Stimulated activated CD4-positive, alpha-beta T cell treated with anti-CD3 and anti-CD28 coated beads, Interleukin-12 subunit alpha, Interleukin-12 subunit beta, amount 100 ng/mL, for 48 hours (primary cell): ENCODE measurements at regions not wholly inside any gene's neighbourhood (a gene's known extent, or its start where the extent isn't known, plus 50 kb on each side); places are given as distances from the start of the nearest gene placed in this dataset.
"Not testable (repeated sequence)": the region's sequence is repeated elsewhere in the genome, so short reads cannot be mapped to it uniquely, and the experiment has no call there.

Experiments used
- DNase-seq, 3 donors: peaks; one replicate each; pipeline ENCODE4 v3.0.0-alpha.2; 2020; ENCODE audit warnings: low read depth in 2 of 3, low spot score in 1 of 3

GRCh38 chr22:23384431-23384830 is 195.7 kb downstream of the IGLL1 start:
- no peak for DNase-seq

- no peak for DNase-seq
Observed at GRCh38 chr22:23383491-23384361, 196.4 kb downstream of the IGLL1 start.

GRCh38 chr22:23382428-23383218 is 197.5 kb downstream of the IGLL1 start:
- no peak for DNase-seq

GRCh38 chr22:23381661-23382427 is 198.2 kb downstream of the IGLL1 start:
- no peak for DNase-seq

- no peak for DNase-seq
Observed at GRCh38 chr22:23380911-23381310, 199.2 kb downstream of the IGLL1 start.

- DNase-seq, result no peak
Observed at GRCh38 chr22:23380230-23380573, 199.9 kb downstream of the IGLL1 start.

- DNase-seq, result not testable (repeated sequence)
Observed at GRCh38 chr22:23379540-23380229, 199.4 kb downstream of the BCR start.

GRCh38 chr22:23377767-23378166 is 197.5 kb downstream of the BCR start:
- DNase-seq, result no peak

- DNase-seq, result peak; percentile 26 to 37 (median 28)
Observed at GRCh38 chr22:23376256-23376655, 195.9 kb downstream of the BCR start.

GRCh38 chr22:23375031-23375827 is 194.9 kb downstream of the BCR start:
- no peak for DNase-seq

GRCh38 chr22:23373601-23374000 is 193.3 kb downstream of the BCR start:
- no peak for DNase-seq

- DNase-seq, result no peak
Observed at GRCh38 chr22:23370251-23370650, 189.9 kb downstream of the BCR start.

- no peak for DNase-seq
Observed at GRCh38 chr22:23369054-23369685, 188.9 kb downstream of the BCR start.
